ENCODE measurements at regions not wholly inside any gene's neighbourhood (a gene's known extent, or its start where the extent isn't known, plus 50 kb on each side); places are given as distances from the start of the nearest gene placed in this dataset.

- no peak for TF ChIP-seq CTCF (IDR thresholded peaks at IDR 0.05)
- no peak for TF ChIP-seq POLR2A (IDR thresholded peaks at IDR 0.05)
These were observed 169.8 kb downstream of the LRIG3 start for GRCh38 chr12:58750484-58750883.
